ENCODE measurements at regions not wholly inside any gene's neighbourhood (a gene's known extent, or its start where the extent isn't known, plus 50 kb on each side); places are given as distances from the start of the nearest gene placed in this dataset.

- TF ChIP-seq POLR2A (IDR thresholded peaks at IDR 0.05; ENCODE audit: low read length) (no peak), GATA1 (IDR thresholded peaks at IDR 0.05; ENCODE audit: low read depth, low read length) (no peak)
Measured at GRCh38 chr12:63307849-63308248, 156.8 kb upstream of the AVPR1A start.

Data from erythroblast (primary cell).